IMR-90 (cell line): ENCODE measurements at regions not wholly inside any gene's neighbourhood (a gene's known extent, or its start where the extent isn't known, plus 50 kb on each side); places are given as distances from the start of the nearest gene placed in this dataset.

Experiments
- ATAC-seq: fragments of 200-7000 bp; cut with Tn5 transposase; 2 replicates; pipeline ENCODE4 v1.9.1; 2020; ENCODE audit warnings: low read depth, mild to moderate bottlenecking, moderate library complexity
- BruUV-seq: library from RNA; stranded (reverse); fragments of 400-500 nt; replicated peaks from 2 replicates; lab custom pipeline; 2021; lab: Mats Ljungman, UMichigan
- CTCF ChIA-PET: fragments of 300-600 bp; formaldehyde crosslinking; extraction: SDS; loops from one replicate; lab custom pipeline; 2021; ENCODE audit warnings: antibody characterized with exemption; lab: Yijun Ruan, JAX
- POLR2A ChIA-PET: fragments of 300-600 bp; sonication (Branson Sonifier 250); formaldehyde crosslinking; loops from one replicate; lab custom pipeline; 2022; ENCODE audit warnings: antibody characterized with exemption; ENCODE audit not compliant: unreplicated experiment; lab: Charles Lee
- DNase-seq: peaks from one replicate; pipeline ENCODE4 v3.0.0; 2013
- H2AFZ ChIP-seq: replicated peaks from 2 replicates; pipeline ENCODE3; 2013; ENCODE audit warnings: low read length, mild to moderate bottlenecking; ENCODE audit not compliant: poor library complexity
- H2AK5ac ChIP-seq: 2 replicates; pipeline ENCODE4 v1.6.1; 2013; ENCODE audit warnings: low read depth, low read length, inconsistent platforms
- H2AK9ac ChIP-seq: replicated peaks from 2 replicates; pipeline ENCODE3; 2013; ENCODE audit warnings: mild to moderate bottlenecking, low read depth, low read length, moderate library complexity; ENCODE audit not compliant: poor library complexity
- H2BK120ac ChIP-seq: 2 replicates; pipeline ENCODE4 v1.6.1; 2013; ENCODE audit warnings: low read depth, low read length, inconsistent platforms
- H2BK15ac ChIP-seq: 3 replicates; pipeline ENCODE4 v1.6.1; 2013; ENCODE audit warnings: low read depth, low read length, inconsistent platforms
- H2BK20ac ChIP-seq: 2 replicates; pipeline ENCODE4 v1.6.1; 2013; ENCODE audit warnings: low read depth, mild to moderate bottlenecking, inconsistent platforms, low read length, moderate library complexity
- H2BK5ac ChIP-seq: 2 replicates; pipeline ENCODE4 v1.6.1; 2013; ENCODE audit warnings: mild to moderate bottlenecking, low read depth, low read length, inconsistent platforms; ENCODE audit not compliant: poor library complexity, severe bottlenecking
- H3K14ac ChIP-seq: replicated peaks from 2 replicates; pipeline ENCODE4 v1.6.1; 2013; ENCODE audit warnings: low read depth, low read length, inconsistent platforms
- H3K18ac ChIP-seq: 2 replicates; pipeline ENCODE4 v1.6.1; 2013; ENCODE audit warnings: low read depth, low read length, control low read depth
- H3K23ac ChIP-seq: 2 replicates; pipeline ENCODE4 v1.6.1; 2013; ENCODE audit warnings: low read depth, low read length, inconsistent platforms
- H3K27ac ChIP-seq: 2 replicates; pipeline ENCODE4 v1.5.1; 2013; ENCODE audit warnings: mild to moderate bottlenecking, control low read depth, low read length; ENCODE audit not compliant: insufficient read depth
- H3K27me3 ChIP-seq: 2 replicates; pipeline ENCODE4 v1.6.1; 2013; ENCODE audit warnings: low read length; ENCODE audit not compliant: control insufficient read depth, insufficient read depth
- H3K36me3 ChIP-seq: 2 replicates; pipeline ENCODE4 v1.6.1; 2013; ENCODE audit warnings: low read length, mixed read lengths; ENCODE audit not compliant: control insufficient read depth, insufficient read depth
- H3K4ac ChIP-seq: 2 replicates; pipeline ENCODE4 v1.6.1; 2013; ENCODE audit warnings: low read depth, low read length, inconsistent platforms
- H3K4me1 ChIP-seq: 2 replicates; pipeline ENCODE4 v1.6.1; 2013; ENCODE audit warnings: low read length, mixed read lengths; ENCODE audit not compliant: control insufficient read depth, insufficient read depth
- H3K4me2 ChIP-seq: 2 replicates; pipeline ENCODE4 v1.6.1; 2013; ENCODE audit warnings: low read depth, mild to moderate bottlenecking, control low read depth, low read length, moderate library complexity
- H3K4me3 ChIP-seq: 2 replicates; pipeline ENCODE4 v1.5.1; 2013; ENCODE audit warnings: low read depth, mild to moderate bottlenecking, control low read depth, low read length, moderate library complexity; ENCODE audit not compliant: insufficient read depth
- H3K56ac ChIP-seq: 2 replicates; pipeline ENCODE4 v1.6.1; 2013; ENCODE audit warnings: low read length, inconsistent platforms; ENCODE audit not compliant: insufficient read depth; ENCODE audit errors: extremely low read depth
- H3K79me1 ChIP-seq, 2 experiments: 2 replicates each; pipeline ENCODE4 v1.6.1; 2013; ENCODE audit warnings: low read length in 2 of 2, inconsistent platforms in 1 of 2, low read depth in 1 of 2
- H3K9ac ChIP-seq: 2 replicates; pipeline ENCODE4 v1.6.1; 2013; ENCODE audit warnings: low read depth, low read length, control low read depth
- H3K9me1 ChIP-seq: 2 replicates; pipeline ENCODE4 v1.6.1; 2013; ENCODE audit warnings: low read length, inconsistent platforms; ENCODE audit not compliant: insufficient read depth
- H3K9me3 ChIP-seq: 2 replicates; pipeline ENCODE4 v1.6.1; 2013; ENCODE audit warnings: low read length; ENCODE audit not compliant: control insufficient read depth, insufficient read depth
- H4K20me1 ChIP-seq: 2 replicates; pipeline ENCODE4 v1.6.1; 2013; ENCODE audit warnings: low read length, inconsistent platforms; ENCODE audit not compliant: insufficient read depth
- H4K5ac ChIP-seq: 2 replicates; pipeline ENCODE4 v1.6.1; 2013; ENCODE audit warnings: mild to moderate bottlenecking, low read depth, low read length, control low read depth
- H4K8ac ChIP-seq, 2 experiments: 2 replicates each; pipeline ENCODE4 v1.6.1; 2013; ENCODE audit warnings: low read depth in 2 of 2, low read length in 2 of 2, control low read depth in 1 of 2, inconsistent platforms in 1 of 2
- H4K91ac ChIP-seq: 2 replicates; pipeline ENCODE4 v1.6.1; 2013; ENCODE audit warnings: low read depth, low read length, inconsistent platforms; ENCODE audit not compliant: insufficient read depth
- BHLHE40 ChIP-seq: fragments of 150-350 bp; IDR thresholded peaks from 2 replicates; pipeline ENCODE4 v1.6.1; 2016; ENCODE audit warnings: mild to moderate bottlenecking, low read depth, low read length
- CEBPB ChIP-seq: IDR thresholded peaks from 2 replicates; pipeline ENCODE4 v1.6.1; 2012; ENCODE audit warnings: low read depth, low read length, improper control_type of control experiment
- CHD1 ChIP-seq: IDR thresholded peaks from 2 replicates; pipeline ENCODE4 v1.6.1; 2012; ENCODE audit warnings: low read depth, low read length, improper control_type of control experiment
- CTCF ChIP-seq: conservative IDR thresholded peaks from 2 replicates; pipeline ENCODE4 v1.5.1; 2012; ENCODE audit warnings: mild to moderate bottlenecking, low read depth, low read length, improper control_type of control experiment
- FOS ChIP-seq: fragments of 150-350 bp; IDR thresholded peaks from 2 replicates; pipeline ENCODE4 v1.6.1; 2016; ENCODE audit warnings: low read depth, low read length
- MAFK ChIP-seq: IDR thresholded peaks from 2 replicates; pipeline ENCODE4 v1.6.1; 2012; ENCODE audit warnings: low read depth, low read length, improper control_type of control experiment
- MXI1 ChIP-seq: IDR thresholded peaks from 2 replicates; pipeline ENCODE4 v1.6.1; 2012; ENCODE audit warnings: low read depth, mild to moderate bottlenecking, low read length, moderate library complexity, borderline replicate concordance
- NFE2L2 ChIP-seq: fragments of 150-350 bp; IDR thresholded peaks from 2 replicates; pipeline ENCODE4 v1.6.1; 2016; ENCODE audit warnings: low read depth, mild to moderate bottlenecking, low read length
- POLR2A ChIP-seq: IDR thresholded peaks from 2 replicates; pipeline ENCODE4 v1.6.1; 2012; ENCODE audit warnings: mild to moderate bottlenecking, low read depth, low read length
- RAD21 ChIP-seq: IDR thresholded peaks from 2 replicates; pipeline ENCODE4 v1.6.1; 2012; ENCODE audit warnings: low read length, improper control_type of control experiment
- RCOR1 ChIP-seq: IDR thresholded peaks from 2 replicates; pipeline ENCODE4 v1.6.1; 2012; ENCODE audit warnings: mild to moderate bottlenecking, low read length, improper control_type of control experiment; ENCODE audit not compliant: insufficient replicate concordance
- SMC3 ChIP-seq: fragments of 150-350 bp; IDR thresholded peaks from 2 replicates; pipeline ENCODE4 v1.6.1; 2016; ENCODE audit warnings: low read depth, mild to moderate bottlenecking, antibody characterized with exemption, low read length, moderate library complexity
- USF2 ChIP-seq: fragments of 150-350 bp; IDR thresholded peaks from 2 replicates; pipeline ENCODE4 v1.6.1; 2017; ENCODE audit warnings: mild to moderate bottlenecking, antibody characterized with exemption, low read length, low read depth
- WGBS, 2 experiments: methylation state at CpG; one replicate each; pipeline versions ENCODE4 v1.1.5 to v1.1.7; 2013; ENCODE audit warnings: missing lambda C conversion rate in 2 of 2; ENCODE audit not compliant: insufficient read length in 1 of 2; ENCODE audit errors: extremely low coverage in 2 of 2; 5-methylcytosine and 5-hydroxymethylcytosine counted together
- dilution Hi-C: fragments of 300-500 bp; cut with HindIII; formaldehyde crosslinking; loops from one replicate; pipeline ENCODE4 v1.14.3; 2018; ENCODE audit warnings: low sequenced_read_pairs; ENCODE audit not compliant: unreplicated experiment
- in situ Hi-C: fragments of 300-500 bp; cut with MboI; formaldehyde crosslinking; loops from 3 replicates; pipeline ENCODE4 v1.14.3; 2019; ENCODE audit warnings: low sequenced_read_pairs, inconsistent platforms, mixed read lengths
- intact Hi-C: fragments of 100-400 bp; cut with micrococcal nuclease; formaldehyde crosslinking; loops from 2 replicates; pipeline ENCODE4 v1.10.0; 2022
- TF ChIP-seq, protein P1 (sequence below): fragments of 150-350 bp; IDR thresholded peaks from 2 replicates; pipeline ENCODE4 v1.6.1; 2016; ENCODE audit warnings: low read depth, mild to moderate bottlenecking, low read length, moderate library complexity, borderline replicate concordance

DNA sequence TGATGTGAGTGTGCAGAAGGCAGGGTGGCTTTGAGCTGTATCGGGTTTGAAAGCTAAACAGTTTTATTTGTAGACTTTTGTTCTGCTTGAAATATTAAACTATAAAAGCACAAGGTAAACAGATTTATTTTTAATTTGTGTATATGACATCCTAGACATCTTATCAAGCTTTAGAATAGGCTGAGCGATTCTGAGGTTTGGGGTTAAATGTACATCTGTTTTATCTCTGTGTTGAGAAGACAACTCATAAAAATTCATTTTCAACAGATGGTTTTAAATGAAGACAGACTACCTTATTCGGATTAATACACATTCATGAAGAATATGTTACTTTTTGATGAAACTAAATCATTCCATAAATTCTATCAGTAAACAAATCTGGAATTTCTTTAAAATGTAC, 368.8 kb downstream of the RPRM start:
- CTCF ChIA-PET = no interaction called here
- no peak overlapping the region for H3K14ac ChIP-seq

More for the DNA sequence above, 368.8 kb downstream of the RPRM start:
- Histone ChIP-seq H3K27ac (no peak overlapping the region), H2BK15ac (no peak overlapping the region), H3K4me3 (no peak overlapping the region), H2AK9ac (no peak overlapping the region), H2AFZ (no peak overlapping the region), H3K18ac (no peak overlapping the region), H3K9me1 (no peaks in the 10 kb centered on the region), H3K4me2 (no peak overlapping the region), H3K79me1 (no peaks in the 10 kb centered on the region), H3K9ac (no peak overlapping the region), H3K23ac (no peak overlapping the region), H3K56ac (no peak overlapping the region), H3K36me3 (no peaks in the 10 kb centered on the region), H4K8ac (no peak overlapping the region), H4K20me1 (no peaks in the 10 kb centered on the region), H4K5ac (no peak overlapping the region), H2BK5ac (no peak overlapping the region), H2AK5ac (no peak overlapping the region), H4K91ac (no peak overlapping the region), H3K4me1 (no peaks in the 10 kb centered on the region), H3K27me3 (no peaks in the 10 kb centered on the region), H2BK20ac (no peak overlapping the region), H2BK120ac (no peak overlapping the region), H3K9me3 (peaks cover 3% of the 10 kb centered on the region; the same call in 1 of the 2 replicates), H3K4ac (no peak overlapping the region)
- DNase-seq = no peak
- POLR2A ChIA-PET = no interaction called here
- dilution Hi-C loops = no loop called here
- in situ Hi-C loops = no loop called here
- no peak for ATAC-seq
- intact Hi-C loops = no loop called here
- TF ChIP-seq CHD1 = no peak
- TF ChIP-seq USF2 = no peak
- TF ChIP-seq MXI1 = no peak
- TF ChIP-seq NFE2L2 = no peak
- TF ChIP-seq, protein P1, sequence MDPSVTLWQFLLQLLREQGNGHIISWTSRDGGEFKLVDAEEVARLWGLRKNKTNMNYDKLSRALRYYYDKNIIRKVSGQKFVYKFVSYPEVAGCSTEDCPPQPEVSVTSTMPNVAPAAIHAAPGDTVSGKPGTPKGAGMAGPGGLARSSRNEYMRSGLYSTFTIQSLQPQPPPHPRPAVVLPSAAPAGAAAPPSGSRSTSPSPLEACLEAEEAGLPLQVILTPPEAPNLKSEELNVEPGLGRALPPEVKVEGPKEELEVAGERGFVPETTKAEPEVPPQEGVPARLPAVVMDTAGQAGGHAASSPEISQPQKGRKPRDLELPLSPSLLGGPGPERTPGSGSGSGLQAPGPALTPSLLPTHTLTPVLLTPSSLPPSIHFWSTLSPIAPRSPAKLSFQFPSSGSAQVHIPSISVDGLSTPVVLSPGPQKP = no peak
- no peak for TF ChIP-seq SMC3
- TF ChIP-seq POLR2A = no peak
- TF ChIP-seq FOS = no peak
- no peak for TF ChIP-seq CTCF
- no peak for TF ChIP-seq RAD21
- TF ChIP-seq CEBPB = no peak
- TF ChIP-seq RCOR1 = no peak
- TF ChIP-seq MAFK = no peak
- TF ChIP-seq BHLHE40 = no peak
- no CpG with 5 or more reads among the region's 3 CpGs for WGBS, 2 experiments
- no TSS peak for BruUV-seq
